ENCODE measurements at regions not wholly inside any gene's neighbourhood (a gene's known extent, or its start where the extent isn't known, plus 50 kb on each side); places are given as distances from the start of the nearest gene placed in this dataset.

DNA sequence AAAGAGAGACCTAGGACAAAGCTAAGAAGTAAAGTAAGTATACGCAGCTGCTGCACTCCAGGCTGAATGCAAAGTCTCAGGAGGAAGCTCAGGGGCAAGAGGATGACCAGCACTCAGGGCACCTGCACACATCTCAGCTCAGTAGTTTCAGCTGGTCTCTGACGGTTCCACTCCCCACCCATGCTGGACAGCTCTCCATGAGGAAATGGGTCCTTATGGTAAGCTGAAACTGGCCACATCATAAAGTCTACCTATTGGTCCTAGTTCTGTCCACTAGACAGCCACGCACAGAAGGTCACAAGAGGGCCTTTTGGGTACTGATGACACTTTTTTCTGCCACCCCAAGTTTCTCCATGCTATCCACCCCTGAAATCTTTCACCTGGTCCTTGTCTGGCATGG, 215.3 kb downstream of the TTC32 start:
- TF ChIP-seq, protein P1, sequence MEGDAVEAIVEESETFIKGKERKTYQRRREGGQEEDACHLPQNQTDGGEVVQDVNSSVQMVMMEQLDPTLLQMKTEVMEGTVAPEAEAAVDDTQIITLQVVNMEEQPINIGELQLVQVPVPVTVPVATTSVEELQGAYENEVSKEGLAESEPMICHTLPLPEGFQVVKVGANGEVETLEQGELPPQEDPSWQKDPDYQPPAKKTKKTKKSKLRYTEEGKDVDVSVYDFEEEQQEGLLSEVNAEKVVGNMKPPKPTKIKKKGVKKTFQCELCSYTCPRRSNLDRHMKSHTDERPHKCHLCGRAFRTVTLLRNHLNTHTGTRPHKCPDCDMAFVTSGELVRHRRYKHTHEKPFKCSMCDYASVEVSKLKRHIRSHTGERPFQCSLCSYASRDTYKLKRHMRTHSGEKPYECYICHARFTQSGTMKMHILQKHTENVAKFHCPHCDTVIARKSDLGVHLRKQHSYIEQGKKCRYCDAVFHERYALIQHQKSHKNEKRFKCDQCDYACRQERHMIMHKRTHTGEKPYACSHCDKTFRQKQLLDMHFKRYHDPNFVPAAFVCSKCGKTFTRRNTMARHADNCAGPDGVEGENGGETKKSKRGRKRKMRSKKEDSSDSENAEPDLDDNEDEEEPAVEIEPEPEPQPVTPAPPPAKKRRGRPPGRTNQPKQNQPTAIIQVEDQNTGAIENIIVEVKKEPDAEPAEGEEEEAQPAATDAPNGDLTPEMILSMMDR (conservative IDR thresholded peaks at IDR 0.05): no peak
- TF ChIP-seq EZH2 (IDR thresholded peaks at IDR 0.05; ENCODE audit: low read depth): no peak
